CD4-positive, alpha-beta T cell treated with Interleukin-6 for 4 hours (primary cell): ENCODE measurements at regions not wholly inside any gene's neighbourhood (a gene's known extent, or its start where the extent isn't known, plus 50 kb on each side); places are given as distances from the start of the nearest gene placed in this dataset.
"Not testable (repeated sequence)": the region's sequence is repeated elsewhere in the genome, so short reads cannot be mapped to it uniquely, and the experiment has no call there.

Experiments
- DNase-seq: peaks from one replicate; pipeline ENCODE4 v3.0.0-alpha.2; 2020; ENCODE audit warnings: mixed read lengths

- no peak for DNase-seq
These were observed 87.5 kb upstream of the ALKAL2 start for GRCh38 chr2:375270-375955.

- no peak for DNase-seq
These were observed 80.5 kb upstream of the ALKAL2 start for GRCh38 chr2:368386-368785.

- no peak for DNase-seq
These were observed 79.4 kb upstream of the ALKAL2 start for GRCh38 chr2:367246-367645.

- DNase-seq, result no peak
These were observed 78.8 kb upstream of the ALKAL2 start for GRCh38 chr2:366706-367105.

DNA sequence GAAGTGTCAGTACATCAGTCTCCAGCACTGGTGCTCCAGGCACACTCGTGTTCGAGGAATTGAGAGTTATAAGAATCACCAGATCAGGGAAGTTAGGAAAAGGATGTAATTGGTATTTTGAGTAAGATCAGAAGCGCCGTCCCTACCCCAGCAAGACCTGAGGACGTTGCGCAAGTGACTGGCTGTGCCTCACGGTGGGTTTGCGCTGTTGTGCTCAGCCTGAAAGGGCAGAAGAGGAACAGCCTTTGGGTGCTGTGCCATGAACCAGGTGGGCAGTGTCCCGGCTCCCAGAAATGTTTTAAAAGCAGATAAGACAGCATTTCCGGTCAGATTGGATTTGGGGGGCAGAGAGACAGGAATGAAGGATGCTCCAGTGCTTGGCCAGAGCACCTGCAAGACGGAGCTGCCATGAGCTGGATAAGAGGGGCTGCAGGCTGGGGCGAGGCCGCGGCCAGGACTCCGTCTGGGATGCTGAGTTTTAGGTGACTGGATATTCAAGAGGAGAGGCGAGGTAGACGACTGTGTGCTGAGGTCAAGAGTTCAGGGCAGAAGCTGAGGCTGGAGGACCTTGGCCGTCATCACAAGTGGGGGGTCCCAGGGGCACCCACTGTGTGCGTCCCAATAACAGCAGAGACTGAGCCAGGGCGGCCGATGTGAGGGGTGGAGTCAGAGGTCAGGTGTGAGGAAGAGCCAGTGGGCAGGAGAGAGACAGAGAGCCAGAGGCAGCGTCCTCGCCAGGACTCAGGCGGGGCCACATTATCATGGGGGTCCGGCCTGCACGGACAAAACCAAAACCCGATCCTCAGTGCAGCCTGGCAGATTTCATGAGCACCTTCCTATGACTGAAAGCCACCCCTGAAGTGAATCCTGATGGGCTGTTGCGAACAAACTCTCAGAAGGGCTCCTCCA is 77.7 kb upstream of the ALKAL2 start:
- no peak for DNase-seq

DNA sequence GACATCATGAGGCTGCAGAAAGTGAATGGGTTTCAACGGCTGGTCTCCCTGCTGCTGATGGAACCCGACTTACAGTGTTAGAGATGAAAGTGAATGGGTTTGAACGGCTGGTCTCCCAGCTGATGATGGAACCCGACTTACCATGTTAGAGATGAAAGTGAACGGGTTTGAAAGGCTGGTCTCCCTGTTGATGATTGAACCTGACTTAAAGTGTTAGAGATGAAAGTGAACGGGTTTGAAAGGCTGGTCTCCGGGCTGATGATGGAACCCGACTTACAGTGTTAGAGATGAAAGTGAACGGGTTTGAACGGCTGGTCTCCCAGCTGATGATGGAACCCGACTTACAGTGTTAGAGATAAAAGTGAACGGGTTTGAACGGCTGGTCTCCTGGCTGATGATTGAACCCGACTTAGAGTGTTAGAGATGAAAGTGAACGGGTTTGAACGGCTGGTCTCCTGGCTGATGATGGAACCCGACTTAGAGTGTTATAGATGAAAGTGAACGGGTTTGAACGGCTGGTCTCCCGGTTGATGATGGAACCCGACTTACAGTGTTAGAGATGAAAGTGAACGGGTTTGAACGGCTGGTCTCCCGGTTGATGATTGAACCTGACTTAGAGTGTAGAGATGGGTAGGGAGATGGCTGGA is 76.1 kb upstream of the ALKAL2 start:
- no peak for DNase-seq

- no peak for DNase-seq
These were observed 75.0 kb upstream of the ALKAL2 start for GRCh38 chr2:362924-363323.

DNA sequence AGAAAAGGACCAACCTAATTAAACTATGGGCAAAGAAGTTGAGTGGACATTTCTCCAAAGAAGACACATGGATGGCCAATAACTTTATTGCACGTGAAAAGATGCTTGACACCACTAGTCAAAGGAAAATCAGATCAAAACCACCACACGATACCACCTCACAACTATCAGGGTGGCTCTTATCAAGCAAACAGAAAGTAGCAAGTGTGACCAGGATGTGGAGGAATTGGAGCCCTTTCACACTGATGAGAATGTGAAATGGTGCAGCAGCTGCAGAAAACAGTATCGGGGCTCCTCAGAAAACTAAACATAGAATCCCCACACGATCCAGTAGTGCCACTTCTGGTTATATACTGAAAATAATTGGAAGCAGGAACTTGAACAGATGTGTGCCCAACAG is 72.2 kb upstream of the ALKAL2 start:
- no peak for DNase-seq

- DNase-seq, result no peak
These were observed 71.2 kb upstream of the ALKAL2 start for GRCh38 chr2:359047-359446.

GRCh38 chr2:357811-358210 is 69.9 kb upstream of the ALKAL2 start:
- no peak for DNase-seq

- DNase-seq, result not testable (repeated sequence)
These were observed 68.4 kb upstream of the ALKAL2 start for GRCh38 chr2:356304-356703.

- DNase-seq, result no peak
These were observed 67.9 kb upstream of the ALKAL2 start for GRCh38 chr2:355773-356172.

DNA sequence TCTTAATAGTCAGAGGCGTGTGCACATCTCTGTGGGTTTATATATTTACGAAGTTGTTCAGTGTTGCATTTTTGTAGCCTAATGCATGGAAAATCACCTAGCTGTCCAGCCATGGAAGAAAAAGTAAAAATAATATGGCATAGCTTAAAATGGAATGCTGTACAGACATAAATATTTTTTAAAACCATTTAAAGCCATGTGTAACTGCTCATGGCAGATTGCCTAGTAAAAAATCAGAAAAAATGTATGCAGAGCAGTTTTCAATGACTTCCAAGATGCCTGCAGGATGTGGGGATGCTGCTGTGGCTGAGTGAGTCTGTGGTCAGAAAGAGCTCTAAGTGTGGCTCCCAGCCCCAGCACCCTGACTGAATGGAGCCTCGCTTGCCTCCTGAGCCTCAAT is 64.8 kb upstream of the ALKAL2 start:
- no peak for DNase-seq

DNA sequence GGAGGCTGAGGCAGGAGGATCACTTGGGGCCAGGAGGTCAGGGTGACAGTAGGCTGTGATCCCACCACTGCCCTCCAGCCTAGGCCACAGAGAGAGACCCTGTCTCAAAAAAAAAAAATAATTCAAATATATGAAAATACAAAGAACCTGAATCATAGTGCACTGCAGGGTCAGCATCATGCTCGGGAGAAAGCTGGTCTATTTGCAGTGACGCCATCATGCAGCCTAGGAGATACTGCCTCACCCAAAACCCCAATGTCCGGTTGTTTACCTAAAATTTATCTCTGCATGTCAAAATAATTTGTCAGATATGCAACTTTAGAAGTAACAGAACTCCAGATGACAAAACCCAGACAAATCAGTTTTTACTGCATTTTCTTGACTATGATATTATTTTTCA is 61.5 kb upstream of the ALKAL2 start:
- no peak for DNase-seq

DNA sequence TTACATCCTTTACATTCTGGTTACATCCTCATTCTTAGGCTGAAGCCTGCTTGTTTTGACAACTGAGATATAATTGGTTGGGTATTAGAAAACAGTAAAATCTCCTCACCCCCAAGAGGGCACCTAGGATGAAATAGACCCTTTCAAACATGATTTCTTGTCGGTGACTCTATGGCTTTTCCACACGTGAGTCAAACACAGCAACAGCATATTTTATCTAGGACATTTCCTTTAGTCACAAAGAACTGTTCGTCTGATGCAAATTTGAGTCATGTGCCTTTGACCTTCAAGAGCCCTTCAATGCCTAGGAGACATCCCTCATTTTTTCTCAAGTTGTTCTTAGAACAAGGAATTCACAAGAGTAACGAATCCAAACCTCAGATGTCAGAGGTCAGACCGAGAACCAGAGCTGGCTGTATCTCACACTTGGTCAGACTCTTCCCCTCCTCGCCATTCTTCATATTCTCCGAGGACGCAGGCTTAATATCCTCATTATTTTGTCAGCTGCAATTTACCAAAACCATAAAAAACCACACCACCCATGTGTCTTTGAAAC is 60.5 kb upstream of the ALKAL2 start:
- no peak for DNase-seq

DNA sequence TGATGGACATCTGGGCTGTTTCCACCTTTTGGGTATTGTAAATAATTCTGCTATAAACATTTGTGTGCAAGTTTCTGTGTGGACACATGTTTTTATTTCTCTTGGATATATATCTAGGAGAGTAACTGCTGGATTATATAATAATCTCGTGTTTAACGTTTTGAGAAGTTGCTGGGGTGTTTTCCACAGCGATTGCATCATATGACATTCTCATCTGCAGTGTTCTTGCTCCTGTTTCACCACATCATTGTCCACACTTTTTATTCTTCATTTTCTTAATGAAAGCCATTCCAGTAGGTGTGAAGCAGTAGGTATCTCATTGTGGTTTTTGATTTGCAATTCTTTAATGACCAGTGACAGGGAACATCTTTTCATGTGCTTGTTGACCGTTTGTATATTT is 56.9 kb upstream of the ALKAL2 start:
- DNase-seq, result no peak

DNA sequence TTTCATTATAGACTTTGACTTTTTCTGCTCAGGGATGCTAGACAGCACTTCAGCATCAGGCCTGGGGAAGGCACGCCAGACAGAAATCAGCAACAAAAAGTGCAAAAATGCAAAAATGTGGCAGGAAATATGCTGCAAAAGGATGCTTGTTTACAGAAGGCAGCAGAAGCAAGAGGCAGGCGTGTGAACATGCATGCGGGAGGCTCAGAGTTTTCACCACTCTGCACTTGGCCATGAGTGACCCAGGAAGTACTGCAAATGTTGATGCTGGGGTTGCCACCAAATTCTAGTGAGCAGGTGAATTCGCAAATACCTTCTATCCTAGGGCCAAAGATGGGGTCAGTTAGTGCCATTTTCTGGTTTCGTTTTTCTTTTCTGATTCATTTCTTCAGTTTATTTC is 55.5 kb upstream of the ALKAL2 start:
- DNase-seq, result no peak

GRCh38 chr2:341912-342311 is 54.0 kb upstream of the ALKAL2 start:
- DNase-seq, result no peak

- DNase-seq, result no peak
These were observed 53.2 kb upstream of the ALKAL2 start for GRCh38 chr2:341017-341542.
